ENCODE measurements at regions not wholly inside any gene's neighbourhood (a gene's known extent, or its start where the extent isn't known, plus 50 kb on each side); places are given as distances from the start of the nearest gene placed in this dataset.

DNA sequence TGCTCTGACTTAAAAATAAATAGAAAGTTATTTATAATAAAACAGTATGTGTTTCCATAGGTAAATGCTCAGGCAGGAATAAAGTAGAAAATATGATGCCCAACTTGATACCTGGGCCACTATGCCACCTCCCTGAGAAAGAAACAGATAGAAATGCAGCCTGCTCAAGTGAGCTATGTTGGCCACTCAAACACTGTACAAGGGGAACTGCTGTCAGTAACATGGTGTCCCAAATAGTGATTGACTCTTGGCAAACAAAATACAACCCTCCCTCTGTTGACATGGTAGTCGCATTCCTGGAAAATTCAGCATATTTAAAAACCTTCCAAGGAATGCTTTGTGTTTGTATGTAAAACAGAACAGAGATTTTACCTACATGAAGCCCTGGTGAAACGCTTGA lies 66.9 kb upstream of the KCNE2 start:
- TF ChIP-seq ZNF384 (IDR thresholded peaks at IDR 0.05) (no peak), FOXM1 (IDR thresholded peaks at IDR 0.05; ENCODE audit: borderline replicate concordance) (no peak), BHLHE40 (IDR thresholded peaks at IDR 0.05; ENCODE audit: borderline replicate concordance) (no peak), TARDBP (IDR thresholded peaks at IDR 0.05) (no peak), SP1 (IDR thresholded peaks at IDR 0.05) (no peak), NFRKB (IDR thresholded peaks at IDR 0.05) (no peak), ARNT (IDR thresholded peaks at IDR 0.05) (no peak)
- TF ChIP-seq, protein P1, sequence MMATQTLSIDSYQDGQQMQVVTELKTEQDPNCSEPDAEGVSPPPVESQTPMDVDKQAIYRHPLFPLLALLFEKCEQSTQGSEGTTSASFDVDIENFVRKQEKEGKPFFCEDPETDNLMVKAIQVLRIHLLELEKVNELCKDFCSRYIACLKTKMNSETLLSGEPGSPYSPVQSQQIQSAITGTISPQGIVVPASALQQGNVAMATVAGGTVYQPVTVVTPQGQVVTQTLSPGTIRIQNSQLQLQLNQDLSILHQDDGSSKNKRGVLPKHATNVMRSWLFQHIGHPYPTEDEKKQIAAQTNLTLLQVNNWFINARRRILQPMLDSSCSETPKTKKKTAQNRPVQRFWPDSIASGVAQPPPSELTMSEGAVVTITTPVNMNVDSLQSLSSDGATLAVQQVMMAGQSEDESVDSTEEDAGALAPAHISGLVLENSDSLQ (IDR thresholded peaks at IDR 0.05), result no peak
